ENCODE measurements at regions not wholly inside any gene's neighbourhood (a gene's known extent, or its start where the extent isn't known, plus 50 kb on each side); places are given as distances from the start of the nearest gene placed in this dataset.

DNA sequence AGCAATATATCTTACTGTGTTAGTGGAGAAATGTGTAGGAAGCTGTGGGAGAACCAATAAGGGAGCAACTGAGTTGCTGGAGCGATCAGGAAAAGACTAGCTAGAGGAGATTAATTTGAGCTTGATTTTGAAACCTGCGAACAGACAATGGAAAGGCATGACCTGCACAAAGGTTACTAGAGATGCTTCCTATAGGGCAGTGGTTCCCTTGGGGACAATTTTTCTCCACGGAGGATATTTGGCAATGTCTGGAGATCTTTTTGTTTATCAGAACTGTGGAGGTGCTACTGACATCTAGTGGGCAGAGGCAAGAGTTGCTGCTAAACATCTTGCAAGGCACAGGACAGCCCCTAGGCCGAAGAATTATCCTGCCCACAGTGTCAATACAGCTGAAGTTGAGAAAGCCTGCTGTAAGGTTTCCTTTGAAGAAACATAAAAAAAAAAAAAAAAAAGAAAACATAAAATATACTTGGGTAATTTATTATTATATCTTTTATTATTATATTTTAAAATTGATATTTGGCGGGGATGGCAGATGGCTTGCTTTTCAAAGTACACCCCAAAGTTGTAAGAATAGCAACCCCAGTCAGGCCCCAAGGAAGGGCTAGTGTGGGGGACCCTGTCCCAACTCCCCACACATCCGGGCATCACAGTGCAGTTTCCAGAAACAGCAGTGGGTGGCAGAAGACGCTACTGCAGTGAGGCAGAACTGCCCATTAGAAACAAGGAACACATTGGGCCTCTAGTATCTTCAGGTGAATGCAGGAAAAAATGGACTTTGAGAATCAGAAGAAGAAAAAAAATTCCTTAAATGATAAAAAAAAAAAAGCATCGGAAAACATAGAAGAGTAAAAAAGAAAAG, 481.6 kb downstream of the SH2D4B start:
- Histone ChIP-seq H3K27me3 (replicated peaks in 1 of 2; ENCODE audit: control insufficient read depth in 2 of 2, insufficient read depth in 2 of 2, low read length in 1 of 2) (no peaks in the 10 kb centered on the region), H3K79me2 (ENCODE audit: control insufficient read depth, insufficient read depth, low read length) (no peaks in the 10 kb centered on the region), H3K9me3 (replicated peaks; ENCODE audit: control insufficient read depth, insufficient read depth, low read length) (no peaks in the 10 kb centered on the region), H3K9ac (ENCODE audit: control insufficient read depth, insufficient read depth, low read length) (no peak overlapping the region), H3K4me2 (ENCODE audit: control insufficient read depth, insufficient read depth) (no peak overlapping the region), H3K4me1 (ENCODE audit: control insufficient read depth, insufficient read depth, low read length) (no peaks in the 10 kb centered on the region; the same call in 1 of the 2 replicates), H2AFZ (ENCODE audit: control insufficient read depth, low read depth, low read length) (no peak overlapping the region), H3K36me3 (ENCODE audit: control insufficient read depth in 2 of 2, insufficient read depth in 2 of 2, low read length in 1 of 2) (no peaks in the 10 kb centered on the region), H4K20me1 (ENCODE audit: control insufficient read depth, insufficient read depth) (no peaks in the 10 kb centered on the region), H3K27ac (ENCODE audit: control insufficient read depth, insufficient read depth) (no peak overlapping the region), H3K4me3 (no peak overlapping the region)
- SMC1A ChIA-PET (ENCODE audit: uncharacterized antibody, unreplicated experiment): interaction anchor here (0.6 to 3.4 kb wide), 30 partner anchors 8 to 427 kb away, joined by 3 to 32 read pairs (median 4); no protein-coding TSS in a partner anchor
- POLR2A ChIA-PET: interaction anchor here (0.6 kb wide), 1 partner anchor 16 kb away, joined by 3 read pairs; no protein-coding TSS in a partner anchor
- in situ Hi-C loops (cut with MboI) (loop anchor here (5.0 kb wide), 1 partner anchor 317 kb away; no protein-coding TSS in a partner anchor), intact Hi-C loops (cut with micrococcal nuclease; ENCODE audit: unreplicated experiment) (loop anchor here (1.0 to 2.0 kb wide), 3 partner anchors 161 to 320 kb away; no protein-coding TSS in a partner anchor)
- CTCF ChIA-PET: interaction anchor here (0.6 to 6.4 kb wide), 54 partner anchors 9 to 801 kb away, joined by 3 to 82 read pairs (median 4); no protein-coding TSS in a partner anchor
- BruUV-seq (replicated peaks): no TSS peak
- RAD21 ChIA-PET (ENCODE audit: unreplicated experiment): interaction anchor here (0.6 to 4.7 kb wide), 14 partner anchors 14 to 575 kb away, joined by 3 to 55 read pairs (median 5); no protein-coding TSS in a partner anchor
- ATAC-seq (peak; percentile 88), DNase-seq (ENCODE audit: low read depth, low spot score) (no peak), FAIRE-seq (peak; percentile 77)
- 50% methylated on average over 8 of the region's 8 CpGs for WGBS (ENCODE audit: insufficient coverage, insufficient replicate concordance, low lambda C conversion rate, missing lambda C conversion rate)
- TF ChIP-seq, protein P1, sequence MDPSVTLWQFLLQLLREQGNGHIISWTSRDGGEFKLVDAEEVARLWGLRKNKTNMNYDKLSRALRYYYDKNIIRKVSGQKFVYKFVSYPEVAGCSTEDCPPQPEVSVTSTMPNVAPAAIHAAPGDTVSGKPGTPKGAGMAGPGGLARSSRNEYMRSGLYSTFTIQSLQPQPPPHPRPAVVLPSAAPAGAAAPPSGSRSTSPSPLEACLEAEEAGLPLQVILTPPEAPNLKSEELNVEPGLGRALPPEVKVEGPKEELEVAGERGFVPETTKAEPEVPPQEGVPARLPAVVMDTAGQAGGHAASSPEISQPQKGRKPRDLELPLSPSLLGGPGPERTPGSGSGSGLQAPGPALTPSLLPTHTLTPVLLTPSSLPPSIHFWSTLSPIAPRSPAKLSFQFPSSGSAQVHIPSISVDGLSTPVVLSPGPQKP (IDR thresholded peaks at IDR 0.05; ENCODE audit: low read depth, low read length): no peak
- TF ChIP-seq, protein P2, sequence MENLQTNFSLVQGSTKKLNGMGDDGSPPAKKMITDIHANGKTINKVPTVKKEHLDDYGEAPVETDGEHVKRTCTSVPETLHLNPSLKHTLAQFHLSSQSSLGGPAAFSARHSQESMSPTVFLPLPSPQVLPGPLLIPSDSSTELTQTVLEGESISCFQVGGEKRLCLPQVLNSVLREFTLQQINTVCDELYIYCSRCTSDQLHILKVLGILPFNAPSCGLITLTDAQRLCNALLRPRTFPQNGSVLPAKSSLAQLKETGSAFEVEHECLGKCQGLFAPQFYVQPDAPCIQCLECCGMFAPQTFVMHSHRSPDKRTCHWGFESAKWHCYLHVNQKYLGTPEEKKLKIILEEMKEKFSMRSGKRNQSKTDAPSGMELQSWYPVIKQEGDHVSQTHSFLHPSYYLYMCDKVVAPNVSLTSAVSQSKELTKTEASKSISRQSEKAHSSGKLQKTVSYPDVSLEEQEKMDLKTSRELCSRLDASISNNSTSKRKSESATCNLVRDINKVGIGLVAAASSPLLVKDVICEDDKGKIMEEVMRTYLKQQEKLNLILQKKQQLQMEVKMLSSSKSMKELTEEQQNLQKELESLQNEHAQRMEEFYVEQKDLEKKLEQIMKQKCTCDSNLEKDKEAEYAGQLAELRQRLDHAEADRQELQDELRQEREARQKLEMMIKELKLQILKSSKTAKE (IDR thresholded peaks at IDR 0.05; ENCODE audit: low read depth, poor library complexity, severe bottlenecking): no peak
- TF ChIP-seq ZNF217 (IDR thresholded peaks at IDR 0.05) (no peak), MTA2 (IDR thresholded peaks at IDR 0.05; ENCODE audit: low read depth) (no peak), FOS (IDR thresholded peaks at IDR 0.05; ENCODE audit: borderline replicate concordance, extremely low read depth, insufficient read length) (no peak), POLR2A (IDR thresholded peaks at IDR 0.05; ENCODE audit: low read depth, low read length) (no peak), PAX8 (IDR thresholded peaks at IDR 0.05) (no peak), ATF7 (IDR thresholded peaks at IDR 0.05; ENCODE audit: low read depth) (no peak), RBBP5 (conservative IDR thresholded peaks at IDR 0.05) (no peak), CBX5 (IDR thresholded peaks at IDR 0.05; ENCODE audit: low read depth) (no peak), SUZ12 (IDR thresholded peaks at IDR 0.05; ENCODE audit: unreplicated experiment) (no peak), CBFB (IDR thresholded peaks at IDR 0.05; ENCODE audit: low read depth) (no peak), LARP7 (IDR thresholded peaks at IDR 0.05) (no peak), YY1 (IDR thresholded peaks at IDR 0.05; ENCODE audit: low read depth, low read length) (0 out of 2 replicates have a peak, but pooled peaks have one; percentile 46), IKZF1 (conservative IDR thresholded peaks at IDR 0.05) (no peak), STAT1 (conservative IDR thresholded peaks at IDR 0.05) (no peak), ESRRA (IDR thresholded peaks at IDR 0.05; ENCODE audit: low read length) (no peak), ZNF274 (IDR thresholded peaks at IDR 0.05; ENCODE audit: insufficient read depth, insufficient read length) (no peak), RCOR1 (conservative IDR thresholded peaks at IDR 0.05; ENCODE audit: low read depth, low read length) (no peak), ZNF384 (IDR thresholded peaks at IDR 0.05; ENCODE audit: borderline replicate concordance, low read depth, low read length) (no peak)
- TF ChIP-seq, protein P3, sequence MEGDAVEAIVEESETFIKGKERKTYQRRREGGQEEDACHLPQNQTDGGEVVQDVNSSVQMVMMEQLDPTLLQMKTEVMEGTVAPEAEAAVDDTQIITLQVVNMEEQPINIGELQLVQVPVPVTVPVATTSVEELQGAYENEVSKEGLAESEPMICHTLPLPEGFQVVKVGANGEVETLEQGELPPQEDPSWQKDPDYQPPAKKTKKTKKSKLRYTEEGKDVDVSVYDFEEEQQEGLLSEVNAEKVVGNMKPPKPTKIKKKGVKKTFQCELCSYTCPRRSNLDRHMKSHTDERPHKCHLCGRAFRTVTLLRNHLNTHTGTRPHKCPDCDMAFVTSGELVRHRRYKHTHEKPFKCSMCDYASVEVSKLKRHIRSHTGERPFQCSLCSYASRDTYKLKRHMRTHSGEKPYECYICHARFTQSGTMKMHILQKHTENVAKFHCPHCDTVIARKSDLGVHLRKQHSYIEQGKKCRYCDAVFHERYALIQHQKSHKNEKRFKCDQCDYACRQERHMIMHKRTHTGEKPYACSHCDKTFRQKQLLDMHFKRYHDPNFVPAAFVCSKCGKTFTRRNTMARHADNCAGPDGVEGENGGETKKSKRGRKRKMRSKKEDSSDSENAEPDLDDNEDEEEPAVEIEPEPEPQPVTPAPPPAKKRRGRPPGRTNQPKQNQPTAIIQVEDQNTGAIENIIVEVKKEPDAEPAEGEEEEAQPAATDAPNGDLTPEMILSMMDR (IDR thresholded peaks at IDR 0.05 in 2 of 3, conservative IDR thresholded peaks at IDR 0.05 in 1 of 3; ENCODE audit: control insufficient read depth in 2 of 3, extremely low read depth in 1 of 3, insufficient read depth in 1 of 3, low read depth in 3 of 3, low read length in 3 of 3): peak; percentile 72 to 80 (median 73)
